Lower leg skin (tissue), 3 donors: ENCODE measurements at regions not wholly inside any gene's neighbourhood (a gene's known extent, or its start where the extent isn't known, plus 50 kb on each side); places are given as distances from the start of the nearest gene placed in this dataset.

Experiments
- CTCF ChIP-seq, 3 donors: fragments of 450-650 bp; IDR thresholded peaks; one replicate each; pipeline ENCODE4 v1.5.1; 2016; ENCODE audit warnings: antibody characterized with exemption in 3 of 3, mild to moderate bottlenecking in 3 of 3, moderate library complexity in 2 of 3
- POLR2A ChIP-seq, 2 donors: fragments of 450-650 bp; IDR thresholded peaks; one replicate each; pipeline ENCODE4 v1.6.1; 2016 to 2017; ENCODE audit warnings: antibody characterized with exemption in 2 of 2, mild to moderate bottlenecking in 1 of 2, moderate library complexity in 1 of 2

GRCh38 chr5:167639273-167639672, 652.2 kb upstream of the WWC1 start:
- TF ChIP-seq CTCF (IDR thresholded peaks at IDR 0.05), result no peak
- TF ChIP-seq POLR2A (IDR thresholded peaks at IDR 0.05), result no peak
